MM.1S (cell line): ENCODE measurements at regions not wholly inside any gene's neighbourhood (a gene's known extent, or its start where the extent isn't known, plus 50 kb on each side); places are given as distances from the start of the nearest gene placed in this dataset.
"Not testable (repeated sequence)": the region's sequence is repeated elsewhere in the genome, so short reads cannot be mapped to it uniquely, and the experiment has no call there.

Source experiments
- DNase-seq: peaks from one replicate; pipeline ENCODE4 v3.0.0-alpha.2; 2015
- H2AFZ ChIP-seq: fragments of 300-600 bp; sonication (generic); 2 replicates; pipeline ENCODE4 v1.6.0; 2016; ENCODE audit warnings: antibody characterized with exemption, low read length
- H3F3A ChIP-seq: fragments of 300-600 bp; sonication (generic); 2 replicates; pipeline ENCODE4 v1.6.1; 2016; ENCODE audit warnings: mild to moderate bottlenecking, antibody characterized with exemption, low read length, moderate library complexity, mixed read lengths; ENCODE audit not compliant: insufficient read depth
- H3K27ac ChIP-seq: fragments of 300-600 bp; sonication (generic); 2 replicates; pipeline ENCODE4 v1.5.1; 2016; ENCODE audit warnings: mild to moderate bottlenecking, low read length
- H3K27me3 ChIP-seq: fragments of 300-600 bp; sonication (generic); replicated peaks from 2 replicates; pipeline ENCODE4 v1.6.0; 2016; ENCODE audit warnings: low read length; ENCODE audit not compliant: insufficient read depth
- H3K36me3 ChIP-seq: fragments of 300-600 bp; sonication (generic); replicated peaks from 2 replicates; pipeline ENCODE4 v1.6.1; 2016; ENCODE audit warnings: mild to moderate bottlenecking, low read length, mixed read lengths; ENCODE audit not compliant: insufficient read depth
- H3K4me1 ChIP-seq: fragments of 300-600 bp; sonication (generic); 2 replicates; pipeline ENCODE4 v1.6.1; 2016; ENCODE audit warnings: low read length, mixed read lengths
- H3K4me2 ChIP-seq: fragments of 300-600 bp; sonication (generic); 2 replicates; pipeline ENCODE4 v1.6.0; 2016; ENCODE audit warnings: low read depth, low read length
- H3K4me3 ChIP-seq: fragments of 300-600 bp; sonication (generic); 2 replicates; pipeline ENCODE4 v1.5.1; 2016; ENCODE audit warnings: low read length, mixed read lengths
- H3K79me2 ChIP-seq: fragments of 300-600 bp; sonication (generic); 2 replicates; pipeline ENCODE4 v1.6.1; 2016; ENCODE audit warnings: mixed run types, low read length, mixed read lengths
- H3K9ac ChIP-seq: fragments of 300-600 bp; sonication (generic); 2 replicates; pipeline ENCODE4 v1.6.1; 2016; ENCODE audit warnings: low read length, mixed read lengths
- H3K9me2 ChIP-seq: fragments of 300-600 bp; sonication (generic); replicated peaks from 2 replicates; pipeline ENCODE4 v1.6.1; 2016; ENCODE audit warnings: mild to moderate bottlenecking, low read length, mixed read lengths; ENCODE audit not compliant: insufficient read depth
- H3K9me3 ChIP-seq: fragments of 300-600 bp; sonication (generic); replicated peaks from 2 replicates; pipeline ENCODE4 v1.6.1; 2016; ENCODE audit warnings: mild to moderate bottlenecking, low read length, mixed read lengths; ENCODE audit not compliant: insufficient read depth
- H4K20me1 ChIP-seq: fragments of 300-600 bp; sonication (generic); 2 replicates; pipeline ENCODE4 v1.6.1; 2016; ENCODE audit warnings: mild to moderate bottlenecking, low read length, moderate library complexity, mixed read lengths; ENCODE audit not compliant: insufficient read depth
- CTCF ChIP-seq: fragments of 300-600 bp; sonication (generic); IDR thresholded peaks from 2 replicates; pipeline ENCODE4 v1.5.1; 2016; ENCODE audit warnings: antibody characterized with exemption, low read length, mixed read lengths
- EZH2 ChIP-seq: fragments of 300-600 bp; sonication (generic); optimal IDR thresholded peaks from 2 replicates; pipeline ENCODE3; 2017; ENCODE audit warnings: low read depth, mild to moderate bottlenecking, antibody characterized with exemption, low read length, mixed read lengths
- EZH2phosphoT487 ChIP-seq: fragments of 300-600 bp; sonication (generic); IDR thresholded peaks from 2 replicates; pipeline ENCODE4 v1.6.1; 2018; ENCODE audit warnings: antibody characterized with exemption, low read length

GRCh38 chr17:27365329-27365945 lies 71.5 kb downstream of the WSB1 start:
- not testable (repeated sequence) for H3K36me3 ChIP-seq, H3K4me2 ChIP-seq, H3K4me3 ChIP-seq, H2AFZ ChIP-seq, H3K27ac ChIP-seq, H3K9me3 ChIP-seq, H3K9ac ChIP-seq, H3K4me1 ChIP-seq, H3F3A ChIP-seq, H3K79me2 ChIP-seq, H4K20me1 ChIP-seq, H3K9me2 ChIP-seq, H3K27me3 ChIP-seq, DNase-seq

DNA sequence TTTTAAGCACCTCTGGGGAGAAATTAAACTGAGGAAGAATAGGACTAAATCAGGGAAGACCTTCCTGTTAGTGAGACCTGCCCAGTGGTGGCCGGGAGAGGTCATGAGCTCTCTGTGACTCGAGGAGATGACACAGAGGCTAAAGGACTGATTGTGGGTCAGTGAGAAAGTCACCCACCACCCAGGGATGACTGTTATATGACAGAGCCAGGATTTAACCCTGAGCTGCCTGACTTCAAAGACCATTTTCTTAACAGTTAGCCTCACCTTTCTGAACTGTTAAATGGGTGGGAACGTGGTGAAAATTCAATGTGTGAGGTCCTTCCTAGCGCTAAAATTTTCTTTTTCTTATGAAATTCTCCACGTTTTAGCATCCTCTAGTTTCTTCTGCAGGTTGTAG lies 72.5 kb downstream of the WSB1 start:
- no peak overlapping the region for H3K27ac ChIP-seq
- H3K4me2 ChIP-seq: no peak overlapping the region
- no peaks in the 10 kb centered on the region for H3K9me3 ChIP-seq
- H3K27me3 ChIP-seq: no peaks in the 10 kb centered on the region
- H3K9me2 ChIP-seq: no peaks in the 10 kb centered on the region
- no peak overlapping the region for H2AFZ ChIP-seq
- TF ChIP-seq EZH2: no peak
- no peaks in the 10 kb centered on the region for H3F3A ChIP-seq
- H3K9ac ChIP-seq: no peak overlapping the region
- H3K36me3 ChIP-seq: no peaks in the 10 kb centered on the region
- no peaks in the 10 kb centered on the region for H3K79me2 ChIP-seq
- no peak overlapping the region for H3K4me3 ChIP-seq
- H3K4me1 ChIP-seq: no peaks in the 10 kb centered on the region
- H4K20me1 ChIP-seq: no peaks in the 10 kb centered on the region
- DNase-seq: no peak

DNA sequence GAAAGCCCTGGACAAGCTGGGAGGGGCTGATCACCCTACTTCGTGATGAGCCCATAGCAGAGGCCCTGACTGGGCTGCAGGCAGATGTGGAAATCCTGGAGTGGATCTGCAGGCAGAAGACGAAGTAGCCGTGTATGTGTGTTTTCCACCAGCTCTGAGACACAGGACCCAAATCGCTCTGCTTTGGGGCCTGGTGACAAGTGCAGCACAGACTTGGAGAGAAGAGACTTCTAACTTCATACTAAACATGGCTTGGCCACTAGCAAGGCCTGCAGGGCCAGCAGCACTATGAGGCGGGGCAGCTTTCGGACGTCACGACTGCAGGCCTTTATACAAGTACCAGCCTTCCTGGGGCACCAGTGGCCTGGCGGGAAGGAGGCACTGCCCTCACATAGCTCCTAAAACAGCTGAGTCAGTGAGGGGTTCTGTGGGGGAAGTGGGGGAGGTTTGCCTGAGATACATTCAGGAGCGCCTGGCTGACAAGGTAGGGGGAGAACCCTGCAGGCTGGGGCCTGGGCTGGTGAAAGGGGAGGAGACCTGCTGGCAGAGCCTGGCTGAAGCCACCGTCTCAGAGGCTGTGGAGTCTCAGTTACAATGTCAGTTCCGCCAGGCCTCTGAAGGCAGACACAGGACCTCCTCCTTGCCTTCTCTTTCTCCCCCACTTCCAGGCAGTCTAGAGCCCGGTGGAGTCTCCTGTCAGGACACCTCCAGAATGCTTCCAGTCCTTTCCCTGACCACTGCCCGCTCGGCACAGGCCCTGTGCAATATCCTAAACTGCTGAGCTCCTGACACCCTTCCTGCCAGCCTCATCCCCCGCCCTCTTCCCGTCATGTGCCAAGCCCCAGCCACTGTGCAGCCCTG lies 73.4 kb downstream of the WSB1 start:
- Histone ChIP-seq H4K20me1 (no peaks in the 10 kb centered on the region), H3K9ac (no peak overlapping the region), H3K27ac (no peak overlapping the region), H3K9me3 (no peaks in the 10 kb centered on the region), H3K27me3 (no peaks in the 10 kb centered on the region), H3K4me3 (no peak overlapping the region), H3K4me1 (no peaks in the 10 kb centered on the region), H3K36me3 (no peaks in the 10 kb centered on the region), H3K4me2 (no peak overlapping the region), H3K79me2 (no peaks in the 10 kb centered on the region), H3K9me2 (no peaks in the 10 kb centered on the region), H2AFZ (no peak overlapping the region), H3F3A (no peaks in the 10 kb centered on the region)
- TF ChIP-seq EZH2 (no peak), CTCF (no peak), EZH2phosphoT487 (no peak)
- DNase-seq: no peak

DNA sequence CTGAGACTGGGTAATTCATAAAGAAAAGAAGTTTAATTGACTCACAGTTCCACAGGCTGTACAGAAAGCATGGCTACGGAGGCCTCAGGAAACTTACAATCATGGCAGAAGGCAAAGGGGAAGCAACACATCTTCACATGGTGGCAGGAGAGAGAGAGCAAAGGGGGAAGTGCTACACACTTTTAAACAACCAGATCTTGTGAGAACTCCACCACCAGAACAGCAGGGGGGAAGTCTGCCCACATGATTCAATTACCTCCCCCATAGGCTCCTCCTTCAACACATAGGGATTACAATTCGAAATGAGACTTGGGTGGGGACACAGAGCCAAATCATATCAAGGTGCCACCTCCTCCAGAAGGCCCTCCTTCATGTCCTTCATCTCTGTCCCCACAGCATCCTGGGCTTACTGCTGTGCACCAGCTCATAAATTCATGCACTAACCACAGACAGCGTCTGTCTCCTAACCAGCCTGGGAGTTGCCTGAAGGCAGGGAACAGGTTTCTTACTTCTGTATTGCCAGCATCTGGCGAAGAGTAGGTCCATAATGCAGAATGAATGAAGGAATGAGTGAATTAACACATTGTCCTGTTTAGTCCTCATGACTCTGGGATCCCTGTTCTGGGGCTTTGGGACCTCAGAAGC lies 74.4 kb downstream of the WSB1 start:
- Histone ChIP-seq H3F3A (no peaks in the 10 kb centered on the region), H2AFZ (no peak overlapping the region), H3K9me3 (no peaks in the 10 kb centered on the region), H3K36me3 (no peaks in the 10 kb centered on the region), H3K9me2 (no peaks in the 10 kb centered on the region), H3K4me3 (no peak overlapping the region), H4K20me1 (no peaks in the 10 kb centered on the region), H3K27me3 (no peaks in the 10 kb centered on the region), H3K4me2 (no peak overlapping the region), H3K4me1 (no peaks in the 10 kb centered on the region), H3K27ac (no peak overlapping the region), H3K9ac (no peak overlapping the region), H3K79me2 (no peaks in the 10 kb centered on the region)
- DNase-seq: no peak
- TF ChIP-seq EZH2phosphoT487: no peak
- no peak for TF ChIP-seq CTCF
- no peak for TF ChIP-seq EZH2
